Lower lobe of right lung (tissue), 2 donors: ENCODE measurements at regions not wholly inside any gene's neighbourhood (a gene's known extent, or its start where the extent isn't known, plus 50 kb on each side); places are given as distances from the start of the nearest gene placed in this dataset.

Source experiments
- ATAC-seq, 2 donors: fragments of 200-7000 bp; cut with Tn5 transposase; one replicate each; pipeline ENCODE4 v1.9.1; 2020 to 2022; ENCODE audit warnings: mild to moderate bottlenecking in 2 of 2, moderate library complexity in 2 of 2
- DNase-seq: peaks from one replicate; pipeline ENCODE4 v3.0.0-alpha.2; 2020
- H3K27ac ChIP-seq: fragments of 200-600 bp; one replicate; pipeline ENCODE4 v1.8.0; 2022
- H3K27me3 ChIP-seq: fragments of 200-600 bp; one replicate; pipeline ENCODE4 v1.8.0; 2022; ENCODE audit warnings: low read depth
- H3K36me3 ChIP-seq: fragments of 200-600 bp; one replicate; pipeline ENCODE4 v1.8.0; 2022; ENCODE audit warnings: mild to moderate bottlenecking
- H3K4me1 ChIP-seq: fragments of 200-600 bp; one replicate; pipeline ENCODE4 v1.8.0; 2022
- H3K4me3 ChIP-seq: fragments of 200-600 bp; one replicate; pipeline ENCODE4 v1.8.0; 2022; ENCODE audit warnings: mild to moderate bottlenecking
- H3K9me3 ChIP-seq: fragments of 200-600 bp; one replicate; pipeline ENCODE4 v1.8.0; 2022
- intact Hi-C: fragments of 100-400 bp; cut with DNase I; formaldehyde crosslinking; loops from one replicate; pipeline ENCODE4 v1.11.0; 2022
- TF ChIP-seq, protein P1 (sequence below): fragments of 200-600 bp; IDR thresholded peaks from one replicate; pipeline ENCODE4 v1.8.0; 2022; ENCODE audit warnings: antibody characterized with exemption, mild to moderate bottlenecking
- donor health status: DM: no; HTN: yes; CAD: no; lungs with severe emphysema.

- Histone ChIP-seq H3K4me1 (no peaks in the 10 kb centered on the region), H3K4me3 (no peak overlapping the region), H3K9me3 (no peaks in the 10 kb centered on the region), H3K36me3 (no peaks in the 10 kb centered on the region), H3K27ac (no peak overlapping the region), H3K27me3 (no peaks in the 10 kb centered on the region)
- TF ChIP-seq, protein P1, sequence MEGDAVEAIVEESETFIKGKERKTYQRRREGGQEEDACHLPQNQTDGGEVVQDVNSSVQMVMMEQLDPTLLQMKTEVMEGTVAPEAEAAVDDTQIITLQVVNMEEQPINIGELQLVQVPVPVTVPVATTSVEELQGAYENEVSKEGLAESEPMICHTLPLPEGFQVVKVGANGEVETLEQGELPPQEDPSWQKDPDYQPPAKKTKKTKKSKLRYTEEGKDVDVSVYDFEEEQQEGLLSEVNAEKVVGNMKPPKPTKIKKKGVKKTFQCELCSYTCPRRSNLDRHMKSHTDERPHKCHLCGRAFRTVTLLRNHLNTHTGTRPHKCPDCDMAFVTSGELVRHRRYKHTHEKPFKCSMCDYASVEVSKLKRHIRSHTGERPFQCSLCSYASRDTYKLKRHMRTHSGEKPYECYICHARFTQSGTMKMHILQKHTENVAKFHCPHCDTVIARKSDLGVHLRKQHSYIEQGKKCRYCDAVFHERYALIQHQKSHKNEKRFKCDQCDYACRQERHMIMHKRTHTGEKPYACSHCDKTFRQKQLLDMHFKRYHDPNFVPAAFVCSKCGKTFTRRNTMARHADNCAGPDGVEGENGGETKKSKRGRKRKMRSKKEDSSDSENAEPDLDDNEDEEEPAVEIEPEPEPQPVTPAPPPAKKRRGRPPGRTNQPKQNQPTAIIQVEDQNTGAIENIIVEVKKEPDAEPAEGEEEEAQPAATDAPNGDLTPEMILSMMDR: no peak
- DNase-seq: no peak
- no peak for ATAC-seq
- intact Hi-C loops: no loop called here
Observed at GRCh38 chr15:85976102-85976501, 103.6 kb upstream of the AGBL1 start.

- no peaks in the 10 kb centered on the region for H3K4me1 ChIP-seq
- no peaks in the 10 kb centered on the region for H3K9me3 ChIP-seq
- no peak overlapping the region for H3K27ac ChIP-seq
- H3K27me3 ChIP-seq: no peaks in the 10 kb centered on the region
- TF ChIP-seq, protein P1: no peak
- DNase-seq: no peak
- no peak for ATAC-seq
- intact Hi-C loops: no loop called here
- H3K36me3 ChIP-seq: no peaks in the 10 kb centered on the region
- H3K4me3 ChIP-seq: no peak overlapping the region
Observed at GRCh38 chr15:85976986-85977385, 102.7 kb upstream of the AGBL1 start.

- TF ChIP-seq, protein P1: no peak
- no peaks in the 10 kb centered on the region for H3K27me3 ChIP-seq
- no peaks in the 10 kb centered on the region for H3K36me3 ChIP-seq
- intact Hi-C loops: no loop called here
- H3K27ac ChIP-seq: no peak overlapping the region
- H3K4me3 ChIP-seq: no peak overlapping the region
- DNase-seq (no peak), ATAC-seq (no peak)
- H3K9me3 ChIP-seq: no peaks in the 10 kb centered on the region
- H3K4me1 ChIP-seq: no peaks in the 10 kb centered on the region
Observed at GRCh38 chr15:85977586-85977985, 102.1 kb upstream of the AGBL1 start.

DNA sequence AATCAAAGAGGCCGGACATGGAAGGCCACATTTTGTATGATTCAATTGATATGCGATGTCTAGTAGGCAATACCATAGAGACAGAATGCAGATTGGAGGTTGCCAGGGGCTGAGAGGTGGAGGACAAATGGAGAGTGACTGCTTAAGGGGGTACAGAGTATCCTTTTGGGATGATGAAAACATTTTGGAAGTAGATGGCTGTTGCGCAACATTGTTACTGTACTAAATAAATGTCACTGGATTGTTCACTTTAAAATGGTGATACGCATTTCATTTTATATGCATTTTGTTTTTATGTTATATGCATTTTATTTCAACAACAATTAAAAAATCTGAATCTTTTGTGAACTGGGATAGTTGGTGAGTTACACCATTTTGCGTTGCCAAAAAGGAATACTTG lies 99.7 kb upstream of the AGBL1 start:
- Histone ChIP-seq H3K27ac (no peak overlapping the region), H3K4me3 (no peak overlapping the region), H3K36me3 (no peaks in the 10 kb centered on the region), H3K9me3 (no peaks in the 10 kb centered on the region), H3K4me1 (no peaks in the 10 kb centered on the region), H3K27me3 (no peaks in the 10 kb centered on the region)
- no peak for ATAC-seq
- TF ChIP-seq, protein P1: no peak
- no peak for DNase-seq
- intact Hi-C loops: no loop called here

DNA sequence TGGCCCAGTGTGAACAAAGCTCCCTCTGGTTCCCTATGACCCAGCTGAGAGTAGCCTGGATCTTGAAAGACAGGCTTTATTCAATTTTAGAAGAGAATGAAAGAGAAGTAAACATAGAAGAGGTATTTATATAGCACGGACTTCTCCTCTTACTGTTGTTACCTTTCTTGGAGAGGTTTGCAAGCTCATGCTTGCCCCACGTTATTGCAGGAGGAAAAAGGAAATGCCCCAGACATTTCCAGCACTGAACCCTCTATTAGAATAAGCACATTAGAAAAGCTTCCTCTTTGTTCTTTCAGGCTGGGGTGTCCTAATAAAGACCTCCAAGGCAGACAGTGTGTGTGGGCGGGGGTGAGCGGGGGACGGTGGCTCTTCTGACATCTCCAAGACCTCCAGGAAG lies 98.7 kb upstream of the AGBL1 start:
- H3K27me3 ChIP-seq: no peaks in the 10 kb centered on the region
- intact Hi-C loops: no loop called here
- no peaks in the 10 kb centered on the region for H3K36me3 ChIP-seq
- no peak overlapping the region for H3K27ac ChIP-seq
- DNase-seq (no peak), ATAC-seq (no peak)
- H3K4me3 ChIP-seq: no peak overlapping the region
- no peaks in the 10 kb centered on the region for H3K4me1 ChIP-seq
- TF ChIP-seq, protein P1: no peak
- no peaks in the 10 kb centered on the region for H3K9me3 ChIP-seq

DNA sequence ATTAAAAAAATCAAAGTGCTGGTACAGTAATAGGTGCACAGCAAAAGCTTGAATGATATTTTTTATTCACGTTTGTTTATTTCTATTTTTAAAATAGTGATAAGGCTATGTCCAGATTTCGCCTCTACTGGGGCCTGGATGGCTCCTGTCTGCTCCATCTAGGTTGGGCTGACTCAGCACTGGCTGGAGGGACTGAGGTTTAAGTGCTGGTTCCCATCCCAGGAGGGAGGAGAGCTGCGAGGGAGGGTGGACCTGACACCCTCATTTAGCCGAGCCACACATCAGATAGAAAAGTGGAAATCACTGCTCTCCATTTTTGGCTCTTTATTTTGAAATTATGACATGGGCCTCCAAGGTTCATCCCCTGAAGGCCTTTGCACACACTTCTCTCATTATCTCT lies 95.4 kb upstream of the AGBL1 start:
- Histone ChIP-seq H3K4me3 (no peak overlapping the region), H3K9me3 (no peaks in the 10 kb centered on the region), H3K4me1 (no peaks in the 10 kb centered on the region), H3K36me3 (no peaks in the 10 kb centered on the region), H3K27ac (no peak overlapping the region), H3K27me3 (no peaks in the 10 kb centered on the region)
- ATAC-seq (no peak), DNase-seq (no peak)
- intact Hi-C loops: no loop called here
- TF ChIP-seq, protein P1: no peak
